Epithelial cell of esophagus (primary cell): ENCODE measurements at regions not wholly inside any gene's neighbourhood (a gene's known extent, or its start where the extent isn't known, plus 50 kb on each side); places are given as distances from the start of the nearest gene placed in this dataset.

Experiments
- DNase-seq: peaks from one replicate; pipeline ENCODE4 v3.0.0; 2010; ENCODE audit warnings: low read depth
- H3K4me3 ChIP-seq: 2 replicates; pipeline ENCODE4 v1.5.1; 2011; ENCODE audit warnings: mild to moderate bottlenecking, low read length, control low read depth
- TF ChIP-seq, protein P1 (sequence below): IDR thresholded peaks from 2 replicates; pipeline ENCODE4 v1.5.1; 2011; ENCODE audit warnings: low read depth, mild to moderate bottlenecking, low read length, control low read depth, inconsistent platforms; ENCODE audit not compliant: insufficient read depth; ENCODE audit errors: missing control alignments

DNA sequence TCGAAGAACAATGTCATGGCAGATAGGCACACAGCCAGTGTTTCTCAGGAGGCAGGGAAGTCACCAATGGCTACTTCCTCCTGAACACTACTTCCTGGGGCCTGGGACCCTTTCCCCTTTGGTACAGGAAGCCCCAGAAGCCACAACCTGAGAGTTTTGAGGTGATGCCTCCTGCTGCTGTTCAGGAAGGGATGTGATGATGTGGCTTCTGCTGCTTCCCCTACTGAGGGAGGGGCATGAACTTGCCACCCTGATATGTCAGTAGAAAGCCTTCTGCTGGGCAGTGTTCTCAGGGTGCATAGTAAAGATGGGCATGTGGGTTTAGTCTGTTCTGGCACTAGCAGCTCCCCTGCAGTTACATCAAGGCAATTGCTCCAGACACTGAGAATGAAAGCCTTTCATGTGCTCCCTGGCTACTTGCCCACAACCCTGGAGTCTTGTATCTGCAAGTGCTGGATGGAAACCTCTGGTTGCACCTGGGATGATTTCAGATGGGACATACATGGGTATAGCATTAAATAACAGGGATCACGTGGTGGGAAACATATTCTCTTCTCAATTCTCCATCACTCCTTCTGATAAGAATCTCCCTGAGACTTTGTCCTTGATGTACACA is 69.3 kb downstream of the ADRA2A start:
- no peak for DNase-seq
- no peak overlapping the region for H3K4me3 ChIP-seq
- TF ChIP-seq, protein P1, sequence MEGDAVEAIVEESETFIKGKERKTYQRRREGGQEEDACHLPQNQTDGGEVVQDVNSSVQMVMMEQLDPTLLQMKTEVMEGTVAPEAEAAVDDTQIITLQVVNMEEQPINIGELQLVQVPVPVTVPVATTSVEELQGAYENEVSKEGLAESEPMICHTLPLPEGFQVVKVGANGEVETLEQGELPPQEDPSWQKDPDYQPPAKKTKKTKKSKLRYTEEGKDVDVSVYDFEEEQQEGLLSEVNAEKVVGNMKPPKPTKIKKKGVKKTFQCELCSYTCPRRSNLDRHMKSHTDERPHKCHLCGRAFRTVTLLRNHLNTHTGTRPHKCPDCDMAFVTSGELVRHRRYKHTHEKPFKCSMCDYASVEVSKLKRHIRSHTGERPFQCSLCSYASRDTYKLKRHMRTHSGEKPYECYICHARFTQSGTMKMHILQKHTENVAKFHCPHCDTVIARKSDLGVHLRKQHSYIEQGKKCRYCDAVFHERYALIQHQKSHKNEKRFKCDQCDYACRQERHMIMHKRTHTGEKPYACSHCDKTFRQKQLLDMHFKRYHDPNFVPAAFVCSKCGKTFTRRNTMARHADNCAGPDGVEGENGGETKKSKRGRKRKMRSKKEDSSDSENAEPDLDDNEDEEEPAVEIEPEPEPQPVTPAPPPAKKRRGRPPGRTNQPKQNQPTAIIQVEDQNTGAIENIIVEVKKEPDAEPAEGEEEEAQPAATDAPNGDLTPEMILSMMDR, result no peak

DNA sequence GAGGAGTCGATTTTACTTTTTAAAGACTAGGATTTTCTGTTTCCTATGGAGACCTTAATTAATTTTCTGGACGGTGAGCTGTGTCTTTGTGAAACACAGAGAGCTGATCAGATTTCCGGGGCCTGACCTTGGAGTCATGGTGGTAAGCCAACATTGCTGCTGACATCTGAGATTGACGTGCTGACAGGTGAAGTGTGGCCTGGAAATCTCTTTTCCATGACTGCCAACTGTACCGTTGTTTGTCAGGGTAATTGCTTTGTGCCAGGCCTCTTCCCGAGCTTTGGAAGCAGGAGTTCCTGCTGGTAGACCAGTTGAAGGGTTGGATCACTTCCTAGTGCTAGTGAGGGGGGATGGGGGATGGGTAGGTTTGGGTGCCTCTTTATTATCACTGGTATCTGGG is 71.2 kb downstream of the ADRA2A start:
- no peak overlapping the region for H3K4me3 ChIP-seq
- no peak for DNase-seq
- TF ChIP-seq, protein P1, result no peak

DNA sequence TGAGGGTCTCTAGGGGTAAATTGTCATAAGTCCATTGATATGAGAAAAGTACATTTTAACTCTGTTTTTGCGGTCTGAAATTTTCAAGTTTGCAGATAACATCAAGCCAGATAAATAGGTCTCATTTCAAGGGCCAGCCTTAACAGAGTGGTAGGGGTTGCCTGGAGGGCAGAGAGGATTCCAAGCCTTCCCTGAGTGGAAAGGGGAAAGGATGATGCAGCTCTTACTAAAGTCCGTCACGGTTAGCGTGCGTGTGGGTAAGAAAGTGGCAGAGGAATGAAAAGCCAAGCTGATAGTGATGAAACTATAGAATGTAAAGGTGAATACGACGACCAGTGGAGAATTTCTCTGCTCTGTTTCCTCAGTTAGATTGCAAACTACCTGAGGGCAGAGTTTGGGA is 71.6 kb downstream of the ADRA2A start:
- TF ChIP-seq, protein P1, result no peak
- no peak overlapping the region for H3K4me3 ChIP-seq
- no peak for DNase-seq

DNA sequence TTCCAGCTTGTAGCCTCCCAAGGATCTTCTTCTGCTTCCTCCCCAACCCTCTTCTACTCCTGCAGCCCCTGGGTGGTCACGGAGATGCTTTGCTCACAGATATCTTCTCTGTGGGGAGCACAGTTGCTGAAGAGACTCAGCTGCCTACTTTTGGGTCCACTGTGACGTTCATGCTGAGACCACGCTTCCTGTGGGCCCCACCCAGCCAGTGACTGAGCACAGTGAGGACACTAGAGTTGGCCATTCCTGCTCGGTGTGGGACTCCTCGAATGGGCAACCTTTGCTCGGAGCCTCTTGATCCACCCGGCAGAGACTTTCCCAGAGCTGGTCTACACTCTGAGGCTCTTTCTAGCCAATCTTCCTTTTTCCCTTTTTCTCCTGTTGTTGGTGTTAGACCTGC is 73.9 kb downstream of the ADRA2A start:
- TF ChIP-seq, protein P1, result no peak
- DNase-seq, result no peak
- no peak overlapping the region for H3K4me3 ChIP-seq

DNA sequence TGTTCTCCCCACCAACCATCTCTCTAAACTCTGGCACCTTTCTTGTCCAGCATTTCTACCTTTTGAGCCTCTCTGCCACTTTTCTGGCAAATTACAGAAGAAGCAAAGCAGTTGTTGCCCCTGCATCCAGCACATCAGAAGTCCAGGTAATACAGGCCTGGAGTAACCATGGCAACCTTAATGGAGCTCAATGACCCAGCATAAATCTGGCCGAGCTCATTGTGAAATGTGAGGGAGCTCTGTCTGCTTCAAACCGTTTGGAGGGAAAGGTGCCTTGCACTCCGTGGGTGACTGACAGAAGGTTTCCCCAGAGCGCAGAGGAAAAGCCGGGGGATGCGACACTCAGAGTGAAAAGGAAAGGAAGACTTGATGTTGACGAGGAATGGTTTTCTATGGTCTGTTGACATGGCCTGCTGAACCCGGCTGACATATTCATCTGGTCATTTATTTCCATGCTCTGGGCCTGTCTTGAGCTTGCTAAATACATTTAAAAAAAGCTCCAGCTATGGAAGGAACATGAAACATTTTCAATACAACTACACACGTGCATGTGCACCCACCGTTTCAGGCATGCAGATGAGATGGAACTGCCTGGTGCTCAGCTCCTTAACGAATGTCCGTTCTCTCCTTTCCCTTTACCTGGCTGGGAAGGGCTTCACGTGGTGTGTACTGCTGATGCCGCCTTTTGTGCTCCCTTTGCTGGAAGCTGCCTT is 74.9 kb downstream of the ADRA2A start:
- H3K4me3 ChIP-seq, result no peak overlapping the region
- no peak for DNase-seq
- TF ChIP-seq, protein P1, result no peak

DNA sequence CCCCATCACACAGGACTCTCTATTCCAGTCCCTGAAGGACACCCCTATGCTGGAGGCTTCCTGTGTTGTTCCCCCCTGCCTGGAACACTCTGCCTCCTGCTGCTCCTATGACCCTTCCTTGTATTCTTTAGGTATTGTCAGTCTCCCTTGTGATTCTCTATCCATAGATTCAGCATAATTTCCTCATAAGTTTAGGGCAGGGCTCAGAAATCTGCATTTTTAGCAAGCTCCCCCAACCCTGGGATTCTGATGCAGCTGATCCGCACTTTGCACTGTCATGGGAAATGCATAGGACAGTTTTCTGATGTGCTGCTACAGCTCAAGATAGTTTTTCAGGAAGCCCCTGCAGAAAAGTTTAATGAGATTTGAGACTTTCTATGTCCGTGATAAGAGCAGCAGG is 79.9 kb downstream of the ADRA2A start:
- DNase-seq, result no peak
- TF ChIP-seq, protein P1, result no peak
- H3K4me3 ChIP-seq, result no peak overlapping the region

DNA sequence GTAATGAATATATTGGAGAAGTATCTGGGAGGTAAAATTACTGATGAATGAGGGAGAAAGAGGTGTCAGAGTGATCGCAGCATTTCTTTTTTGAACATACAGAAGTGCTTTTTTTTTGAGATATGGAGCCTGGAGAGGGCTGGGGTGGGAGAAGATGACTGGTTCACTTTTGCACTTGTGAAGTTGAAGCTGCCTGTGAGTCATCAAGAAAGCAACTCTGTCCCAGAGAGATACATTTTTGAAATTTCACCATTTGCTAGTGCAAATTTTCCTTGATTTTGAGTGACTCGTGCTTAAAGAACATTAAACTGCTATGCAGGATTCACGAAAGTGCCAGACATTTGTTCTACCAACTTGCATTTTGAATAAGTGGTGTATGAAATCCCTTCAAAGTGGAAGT is 81.8 kb downstream of the ADRA2A start:
- TF ChIP-seq, protein P1, result no peak
- no peak overlapping the region for H3K4me3 ChIP-seq
- no peak for DNase-seq
